NB4 (cell line): ENCODE measurements at regions not wholly inside any gene's neighbourhood (a gene's known extent, or its start where the extent isn't known, plus 50 kb on each side); places are given as distances from the start of the nearest gene placed in this dataset.

Source experiments
- DNase-seq: peaks from one replicate; pipeline ENCODE4 v3.0.0; 2010; ENCODE audit warnings: low read depth
- H3K4me3 ChIP-seq: one replicate; pipeline ENCODE4 v1.5.1; 2011; ENCODE audit warnings: mild to moderate bottlenecking, low read depth, low read length, moderate library complexity
- CTCF ChIP-seq: IDR thresholded peaks from one replicate; pipeline ENCODE4 v1.5.1; 2012; ENCODE audit warnings: low read depth, low read length
- MAX ChIP-seq: IDR thresholded peaks from 2 replicates; pipeline ENCODE4 v1.6.1; 2011; ENCODE audit warnings: low read depth, low read length
- MYC ChIP-seq: IDR thresholded peaks from 2 replicates; pipeline ENCODE4 v1.6.1; 2011; ENCODE audit warnings: low read depth, low read length
- POLR2A ChIP-seq: IDR thresholded peaks from 2 replicates; pipeline ENCODE4 v1.6.1; 2011; ENCODE audit warnings: mild to moderate bottlenecking; ENCODE audit not compliant: insufficient read length; ENCODE audit errors: extremely low read depth

- no peak for DNase-seq
- TF ChIP-seq MAX (no peak), POLR2A (no peak), CTCF (no peak)
- H3K4me3 ChIP-seq, result no peak overlapping the region
Measured at GRCh38 chr12:13552830-13553229, 356.3 kb downstream of the EMP1 start.

- TF ChIP-seq MAX (no peak), CTCF (no peak), MYC (no peak), POLR2A (no peak)
- DNase-seq, result no peak
- H3K4me3 ChIP-seq, result no peak overlapping the region
Measured at GRCh38 chr12:13547283-13547682, 350.8 kb downstream of the EMP1 start.

GRCh38 chr12:13546231-13546630 is 349.7 kb downstream of the EMP1 start:
- TF ChIP-seq MAX, result no peak
- TF ChIP-seq CTCF, result no peak
- TF ChIP-seq POLR2A, result no peak
- TF ChIP-seq MYC, result no peak
- DNase-seq, result no peak
- H3K4me3 ChIP-seq, result no peak overlapping the region

- no peak for TF ChIP-seq MAX
- no peak for DNase-seq
- H3K4me3 ChIP-seq, result no peak overlapping the region
Measured at GRCh38 chr12:13539051-13539450, 342.5 kb downstream of the EMP1 start.

- TF ChIP-seq POLR2A (no peak), CTCF (no peak), MAX (no peak), MYC (no peak)
- H3K4me3 ChIP-seq, result no peak overlapping the region
- no peak for DNase-seq
Measured at GRCh38 chr12:13538136-13538535, 341.6 kb downstream of the EMP1 start.

- no peak overlapping the region for H3K4me3 ChIP-seq
- DNase-seq, result no peak
- TF ChIP-seq POLR2A, result no peak
- no peak for TF ChIP-seq CTCF
- no peak for TF ChIP-seq MYC
- TF ChIP-seq MAX, result no peak
Measured at GRCh38 chr12:13537623-13538022, 341.1 kb downstream of the EMP1 start.
